PC-9 (cell line): ENCODE measurements at regions not wholly inside any gene's neighbourhood (a gene's known extent, or its start where the extent isn't known, plus 50 kb on each side); places are given as distances from the start of the nearest gene placed in this dataset.

ENCODE experiments used
- BruUV-seq: library from RNA; stranded (reverse); fragments of 400-500 nt; replicated peaks from 2 replicates; lab custom pipeline; 2021; lab: Mats Ljungman, UMichigan
- CTCF ChIA-PET: fragments of 300-600 bp; sonication (Branson Sonifier 250); formaldehyde crosslinking; loops from one replicate; lab custom pipeline; 2022; ENCODE audit warnings: antibody characterized with exemption; lab: Charles Lee
- POLR2A ChIA-PET: fragments of 300-600 bp; sonication (Branson Sonifier 250); formaldehyde crosslinking; loops from one replicate; lab custom pipeline; 2022; ENCODE audit warnings: antibody characterized with exemption; ENCODE audit not compliant: unreplicated experiment; lab: Charles Lee
- DNase-seq, 2 experiments: peaks; one replicate each; pipeline versions ENCODE4 v3.0.0 to v3.0.0-alpha.2; 2015 to 2022; ENCODE audit warnings: mixed read lengths in 1 of 2
- H2AFZ ChIP-seq: fragments of 200-600 bp; sonication (generic); 2 replicates; pipeline ENCODE4 v1.8.1; 2017; ENCODE audit warnings: antibody characterized with exemption
- H3F3A ChIP-seq: fragments of 200-600 bp; sonication (generic); 2 replicates; pipeline ENCODE4 v1.8.1; 2017; ENCODE audit warnings: antibody characterized with exemption, mild to moderate bottlenecking, low read depth; ENCODE audit not compliant: insufficient read depth
- H3K27ac ChIP-seq: fragments of 200-600 bp; sonication (generic); 2 replicates; pipeline ENCODE4 v1.6.1; 2016; ENCODE audit warnings: mixed run types
- H3K27me3 ChIP-seq: fragments of 200-600 bp; sonication (generic); 2 replicates; pipeline ENCODE4 v1.6.1; 2016; ENCODE audit warnings: low read depth, mixed run types; ENCODE audit not compliant: insufficient read depth
- H3K36me3 ChIP-seq: fragments of 200-600 bp; sonication (generic); 2 replicates; pipeline ENCODE4 v1.6.1; 2016; ENCODE audit warnings: low read depth, mixed run types
- H3K4me1 ChIP-seq: fragments of 200-600 bp; sonication (generic); replicated peaks from 2 replicates; pipeline ENCODE4 v1.6.1; 2016; ENCODE audit warnings: mixed run types; ENCODE audit not compliant: insufficient read depth
- H3K4me2 ChIP-seq: fragments of 200-600 bp; sonication (generic); 2 replicates; pipeline ENCODE4 v1.6.1; 2017; ENCODE audit warnings: mixed run types
- H3K4me3 ChIP-seq: fragments of 200-600 bp; sonication (generic); 2 replicates; pipeline ENCODE4 v1.6.1; 2016; ENCODE audit warnings: mixed run types
- H3K79me2 ChIP-seq: fragments of 200-600 bp; sonication (generic); 2 replicates; pipeline ENCODE4 v1.6.1; 2017; ENCODE audit warnings: low read depth, mixed run types
- H3K9me2 ChIP-seq: fragments of 200-600 bp; sonication (generic); 2 replicates; pipeline ENCODE4 v1.8.1; 2017; ENCODE audit warnings: mild to moderate bottlenecking; ENCODE audit not compliant: insufficient read depth
- H3K9me3 ChIP-seq: fragments of 200-600 bp; sonication (generic); 2 replicates; pipeline ENCODE4 v1.8.1; 2016; ENCODE audit warnings: low read depth; ENCODE audit not compliant: insufficient read depth
- H4K20me1 ChIP-seq: fragments of 200-600 bp; sonication (generic); 2 replicates; pipeline ENCODE4 v1.8.1; 2017; ENCODE audit not compliant: insufficient read depth
- CTCF ChIP-seq: fragments of 200-600 bp; sonication (generic); conservative IDR thresholded peaks from 2 replicates; pipeline ENCODE4 v1.6.1; 2017; ENCODE audit warnings: mixed run types, antibody characterized with exemption, mild to moderate bottlenecking, moderate library complexity
- EZH2 ChIP-seq: fragments of 200-600 bp; sonication (generic); IDR thresholded peaks from 2 replicates; pipeline ENCODE4 v1.8.0; 2017; ENCODE audit warnings: antibody characterized with exemption, low read depth
- intact Hi-C: fragments of 100-400 bp; cut with micrococcal nuclease; formaldehyde crosslinking; loops from one replicate; pipeline ENCODE4 v1.10.0; 2022; ENCODE audit not compliant: unreplicated experiment

- no peaks in the 10 kb centered on the region for H3K36me3 ChIP-seq
- intact Hi-C loops: no loop called here
- no peaks in the 10 kb centered on the region for H3K9me3 ChIP-seq
- no peaks in the 10 kb centered on the region for H3F3A ChIP-seq
- no peaks in the 10 kb centered on the region for H3K27me3 ChIP-seq
- no TSS peak for BruUV-seq
- no peak for DNase-seq
- ChIA-PET POLR2A (no interaction called here), CTCF (no interaction called here)
- H4K20me1 ChIP-seq: no peaks in the 10 kb centered on the region
- H3K27ac ChIP-seq: no peak overlapping the region
- no peaks in the 10 kb centered on the region for H3K79me2 ChIP-seq
- H3K9me2 ChIP-seq: no peaks in the 10 kb centered on the region
- H3K4me2 ChIP-seq: no peak overlapping the region
- TF ChIP-seq EZH2 (no peak), CTCF (no peak)
- H2AFZ ChIP-seq: no peak overlapping the region
- no peak overlapping the region for H3K4me3 ChIP-seq
- no peaks in the 10 kb centered on the region for H3K4me1 ChIP-seq
These were observed 551.1 kb downstream of the ZEB2 start for GRCh38 chr2:143968860-143969259.

GRCh38 chr2:143968360-143968759, 551.6 kb downstream of the ZEB2 start:
- no peaks in the 10 kb centered on the region for H3K4me1 ChIP-seq
- BruUV-seq: no TSS peak
- H3F3A ChIP-seq: no peaks in the 10 kb centered on the region
- H3K36me3 ChIP-seq: no peaks in the 10 kb centered on the region
- H3K9me3 ChIP-seq: no peaks in the 10 kb centered on the region
- H3K27ac ChIP-seq: no peak overlapping the region
- no peaks in the 10 kb centered on the region for H4K20me1 ChIP-seq
- intact Hi-C loops: no loop called here
- no peaks in the 10 kb centered on the region for H3K9me2 ChIP-seq
- H3K4me3 ChIP-seq: no peak overlapping the region
- DNase-seq: no peak
- H2AFZ ChIP-seq: no peak overlapping the region
- no peak overlapping the region for H3K4me2 ChIP-seq
- no peaks in the 10 kb centered on the region for H3K79me2 ChIP-seq
- TF ChIP-seq CTCF (no peak), EZH2 (no peak)
- POLR2A ChIA-PET: no interaction called here
- H3K27me3 ChIP-seq: no peaks in the 10 kb centered on the region
- CTCF ChIA-PET: no interaction called here

GRCh38 chr2:143965493-143966164, 554.3 kb downstream of the ZEB2 start:
- CTCF ChIA-PET: interaction anchor here (0.7 kb wide), 1 partner anchor 538 kb away, joined by 4 read pairs; no protein-coding TSS in a partner anchor
- DNase-seq: no peak
- no peaks in the 10 kb centered on the region for H3K9me2 ChIP-seq
- H3F3A ChIP-seq: no peaks in the 10 kb centered on the region
- H3K4me2 ChIP-seq: no peak overlapping the region
- no TSS peak for BruUV-seq
- H3K4me3 ChIP-seq: no peak overlapping the region
- no peaks in the 10 kb centered on the region for H4K20me1 ChIP-seq
- intact Hi-C loops: no loop called here
- TF ChIP-seq CTCF: no peak
- no peak for TF ChIP-seq EZH2
- H2AFZ ChIP-seq: no peak overlapping the region
- H3K9me3 ChIP-seq: no peaks in the 10 kb centered on the region
- H3K79me2 ChIP-seq: no peaks in the 10 kb centered on the region
- POLR2A ChIA-PET: no interaction called here
- H3K27ac ChIP-seq: no peak overlapping the region
- no peaks in the 10 kb centered on the region for H3K36me3 ChIP-seq
- no peaks in the 10 kb centered on the region for H3K4me1 ChIP-seq
- H3K27me3 ChIP-seq: no peaks in the 10 kb centered on the region
